Stimulated activated CD8-positive, alpha-beta memory T cell treated with anti-CD3 and anti-CD28 coated beads, Interleukin-4, amount 100 ng/mL, for 48 hours (primary cell): ENCODE measurements at regions not wholly inside any gene's neighbourhood (a gene's known extent, or its start where the extent isn't known, plus 50 kb on each side); places are given as distances from the start of the nearest gene placed in this dataset.
A peak's percentile ranks its signal among the peaks of the same experiment; 100 is the strongest.

Experiments used
- DNase-seq: peaks from one replicate; pipeline ENCODE4 v3.0.0-alpha.2; 2020

GRCh38 chr15:94535298-94536048, 304.1 kb downstream of the MCTP2 start:
- no peak for DNase-seq

- DNase-seq, result no peak
These were observed 305.2 kb downstream of the MCTP2 start for GRCh38 chr15:94536549-94536948.

GRCh38 chr15:94538280-94538679, 306.9 kb downstream of the MCTP2 start:
- no peak for DNase-seq

GRCh38 chr15:94542391-94542790, 311.0 kb downstream of the MCTP2 start:
- no peak for DNase-seq

- DNase-seq, result no peak
These were observed 315.4 kb downstream of the MCTP2 start for GRCh38 chr15:94546808-94547207.

- no peak for DNase-seq
These were observed 316.4 kb downstream of the MCTP2 start for GRCh38 chr15:94547711-94548110.

GRCh38 chr15:94555841-94556519, 324.6 kb downstream of the MCTP2 start:
- DNase-seq, result no peak

- no peak for DNase-seq
These were observed 329.8 kb downstream of the MCTP2 start for GRCh38 chr15:94561036-94561689.

GRCh38 chr15:94563456-94563855, 332.1 kb downstream of the MCTP2 start:
- no peak for DNase-seq

GRCh38 chr15:94576889-94577533, 345.6 kb downstream of the MCTP2 start:
- DNase-seq, result peak; percentile 60

GRCh38 chr15:94579286-94579685, 347.9 kb downstream of the MCTP2 start:
- DNase-seq, result no peak

GRCh38 chr15:94580211-94580885, 349.0 kb downstream of the MCTP2 start:
- DNase-seq, result no peak

GRCh38 chr15:94582368-94582767, 351.0 kb downstream of the MCTP2 start:
- DNase-seq, result peak; percentile 53

GRCh38 chr15:94584833-94585244, 353.5 kb downstream of the MCTP2 start:
- peak; percentile 67 for DNase-seq

- DNase-seq, result no peak
These were observed 354.7 kb downstream of the MCTP2 start for GRCh38 chr15:94586099-94586498.

- DNase-seq, result no peak
These were observed 355.8 kb downstream of the MCTP2 start for GRCh38 chr15:94587113-94587512.

GRCh38 chr15:94588993-94589392, 357.6 kb downstream of the MCTP2 start:
- DNase-seq, result no peak

- DNase-seq, result no peak
These were observed 361.1 kb downstream of the MCTP2 start for GRCh38 chr15:94592495-94592894.

- no peak for DNase-seq
These were observed 365.3 kb downstream of the MCTP2 start for GRCh38 chr15:94596707-94597106.

- DNase-seq, result no peak
These were observed 369.1 kb downstream of the MCTP2 start for GRCh38 chr15:94600505-94600904.

- DNase-seq, result no peak
These were observed 371.6 kb downstream of the MCTP2 start for GRCh38 chr15:94602754-94603470.

GRCh38 chr15:94606286-94606685, 374.9 kb downstream of the MCTP2 start:
- no peak for DNase-seq
